HL-60 (cell line): ENCODE measurements at regions not wholly inside any gene's neighbourhood (a gene's known extent, or its start where the extent isn't known, plus 50 kb on each side); places are given as distances from the start of the nearest gene placed in this dataset.

ENCODE experiments used
- GABPA ChIP-seq: IDR thresholded peaks from 2 replicates; pipeline ENCODE4 v1.6.1; 2012; ENCODE audit warnings: low read depth
- POLR2AphosphoS5 ChIP-seq: IDR thresholded peaks from 2 replicates; pipeline ENCODE4 v1.6.1; 2012; ENCODE audit warnings: low read depth
- REST ChIP-seq: IDR thresholded peaks from 2 replicates; pipeline ENCODE4 v1.6.1; 2012; ENCODE audit warnings: low read depth; ENCODE audit not compliant: insufficient replicate concordance
- TF ChIP-seq, protein P1 (sequence below): IDR thresholded peaks from one replicate; pipeline ENCODE4 v1.5.1; 2011; ENCODE audit warnings: low read length, control low read depth, inconsistent platforms; ENCODE audit not compliant: insufficient read depth

DNA sequence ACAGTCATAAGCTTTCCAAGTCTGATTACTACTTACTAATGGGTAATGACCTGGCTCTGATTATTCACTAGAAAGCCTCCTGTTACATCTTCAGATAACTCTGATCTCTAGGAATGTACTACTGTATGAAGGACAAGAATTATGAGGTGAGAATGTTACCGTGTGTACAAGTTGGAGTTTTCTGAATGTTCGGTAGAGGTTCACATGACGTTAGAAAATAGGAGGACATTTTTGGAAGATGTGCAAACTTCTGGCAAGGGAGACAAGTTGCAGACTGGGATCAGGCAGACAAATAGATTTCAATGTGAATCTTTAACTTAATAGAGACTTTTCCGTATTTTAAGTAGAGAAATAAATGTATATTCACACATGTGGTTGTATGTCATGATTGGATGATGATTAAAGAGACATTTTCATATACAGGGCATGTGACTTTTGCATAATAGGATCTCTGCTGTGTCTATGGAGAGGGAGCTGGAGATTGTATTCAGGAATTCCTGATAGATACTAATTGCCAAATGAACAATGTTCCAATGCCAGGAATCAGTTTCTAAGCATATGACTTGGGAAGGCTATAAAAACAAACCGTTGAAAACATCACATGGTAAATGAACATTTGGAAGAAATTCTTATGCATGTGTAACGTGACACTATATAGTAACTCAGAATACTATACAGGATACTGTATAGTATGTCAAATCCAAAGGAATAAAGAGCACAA lies 1695.8 kb upstream of the PIK3C3 start:
- TF ChIP-seq, protein P1, sequence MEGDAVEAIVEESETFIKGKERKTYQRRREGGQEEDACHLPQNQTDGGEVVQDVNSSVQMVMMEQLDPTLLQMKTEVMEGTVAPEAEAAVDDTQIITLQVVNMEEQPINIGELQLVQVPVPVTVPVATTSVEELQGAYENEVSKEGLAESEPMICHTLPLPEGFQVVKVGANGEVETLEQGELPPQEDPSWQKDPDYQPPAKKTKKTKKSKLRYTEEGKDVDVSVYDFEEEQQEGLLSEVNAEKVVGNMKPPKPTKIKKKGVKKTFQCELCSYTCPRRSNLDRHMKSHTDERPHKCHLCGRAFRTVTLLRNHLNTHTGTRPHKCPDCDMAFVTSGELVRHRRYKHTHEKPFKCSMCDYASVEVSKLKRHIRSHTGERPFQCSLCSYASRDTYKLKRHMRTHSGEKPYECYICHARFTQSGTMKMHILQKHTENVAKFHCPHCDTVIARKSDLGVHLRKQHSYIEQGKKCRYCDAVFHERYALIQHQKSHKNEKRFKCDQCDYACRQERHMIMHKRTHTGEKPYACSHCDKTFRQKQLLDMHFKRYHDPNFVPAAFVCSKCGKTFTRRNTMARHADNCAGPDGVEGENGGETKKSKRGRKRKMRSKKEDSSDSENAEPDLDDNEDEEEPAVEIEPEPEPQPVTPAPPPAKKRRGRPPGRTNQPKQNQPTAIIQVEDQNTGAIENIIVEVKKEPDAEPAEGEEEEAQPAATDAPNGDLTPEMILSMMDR = no peak
- TF ChIP-seq REST (no peak), POLR2AphosphoS5 (no peak), GABPA (no peak)
